ENCODE measurements at regions not wholly inside any gene's neighbourhood (a gene's known extent, or its start where the extent isn't known, plus 50 kb on each side); places are given as distances from the start of the nearest gene placed in this dataset.

- intact Hi-C loops (cut with DNase I): no loop called here
- Histone ChIP-seq H3K9me3 (no peaks in the 10 kb centered on the region), H3K27me3 (ENCODE audit: insufficient read depth in 3 of 3, low read length in 2 of 3) (peaks cover 4 to 14% (median 4%) of the 10 kb centered on the region in 3 donors), H3K4me1 (no peaks in the 10 kb centered on the region), H3K27ac (no peak overlapping the region), H3K36me3 (ENCODE audit: insufficient read depth in 1 of 2, low read depth in 1 of 2) (no peaks in the 10 kb centered on the region), H3K4me3 (no peak overlapping the region)
- DNase-seq (no peak), ATAC-seq (peak in 1 of 4 donors; percentile 57)
- WGBS, 3 donors: 28 to 59% (median 37%) methylated on average over 4 of the region's 4 CpGs
- TF ChIP-seq, protein P1, sequence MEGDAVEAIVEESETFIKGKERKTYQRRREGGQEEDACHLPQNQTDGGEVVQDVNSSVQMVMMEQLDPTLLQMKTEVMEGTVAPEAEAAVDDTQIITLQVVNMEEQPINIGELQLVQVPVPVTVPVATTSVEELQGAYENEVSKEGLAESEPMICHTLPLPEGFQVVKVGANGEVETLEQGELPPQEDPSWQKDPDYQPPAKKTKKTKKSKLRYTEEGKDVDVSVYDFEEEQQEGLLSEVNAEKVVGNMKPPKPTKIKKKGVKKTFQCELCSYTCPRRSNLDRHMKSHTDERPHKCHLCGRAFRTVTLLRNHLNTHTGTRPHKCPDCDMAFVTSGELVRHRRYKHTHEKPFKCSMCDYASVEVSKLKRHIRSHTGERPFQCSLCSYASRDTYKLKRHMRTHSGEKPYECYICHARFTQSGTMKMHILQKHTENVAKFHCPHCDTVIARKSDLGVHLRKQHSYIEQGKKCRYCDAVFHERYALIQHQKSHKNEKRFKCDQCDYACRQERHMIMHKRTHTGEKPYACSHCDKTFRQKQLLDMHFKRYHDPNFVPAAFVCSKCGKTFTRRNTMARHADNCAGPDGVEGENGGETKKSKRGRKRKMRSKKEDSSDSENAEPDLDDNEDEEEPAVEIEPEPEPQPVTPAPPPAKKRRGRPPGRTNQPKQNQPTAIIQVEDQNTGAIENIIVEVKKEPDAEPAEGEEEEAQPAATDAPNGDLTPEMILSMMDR (IDR thresholded peaks at IDR 0.05): no peak
Observed at GRCh38 chr14:106875503-106875902, 1349.1 kb downstream of the TMEM121 start.

DNA sequence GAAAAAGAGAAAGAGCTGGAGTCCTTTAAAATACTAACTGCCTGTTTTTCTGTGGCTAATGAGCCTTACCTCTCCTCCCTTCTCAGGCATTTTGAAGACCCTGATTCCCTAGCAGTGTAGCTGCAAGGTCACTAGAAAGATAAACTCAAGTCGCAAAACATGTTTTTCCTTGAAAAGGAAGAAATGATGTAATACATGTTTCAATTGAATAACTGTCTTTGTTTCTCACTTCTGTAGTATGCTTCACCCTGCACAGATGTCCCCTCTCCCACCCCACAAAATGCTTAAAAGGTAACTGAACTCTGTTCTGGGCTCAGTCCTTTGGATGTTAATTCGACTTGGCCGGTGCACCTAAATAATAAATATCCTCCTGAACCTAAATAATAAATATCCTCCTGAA, 1350.3 kb downstream of the TMEM121 start:
- DNase-seq (no peak), ATAC-seq (no peak)
- H3K36me3 ChIP-seq (ENCODE audit: insufficient read depth in 1 of 2, low read depth in 1 of 2): no peaks in the 10 kb centered on the region
- TF ChIP-seq, protein P1 (IDR thresholded peaks at IDR 0.05): no peak
- H3K27ac ChIP-seq: no peak overlapping the region
- intact Hi-C loops (cut with DNase I): no loop called here
- H3K9me3 ChIP-seq: no peaks in the 10 kb centered on the region
- no peak overlapping the region for H3K4me3 ChIP-seq
- H3K27me3 ChIP-seq (ENCODE audit: insufficient read depth in 3 of 3, low read length in 2 of 3): peaks cover 4 to 7% (median 4%) of the 10 kb centered on the region in 3 donors
- no peaks in the 10 kb centered on the region for H3K4me1 ChIP-seq
- 65 to 77% (median 69%) methylated on average over 3 of the region's 3 CpGs for WGBS, 3 donors

DNA sequence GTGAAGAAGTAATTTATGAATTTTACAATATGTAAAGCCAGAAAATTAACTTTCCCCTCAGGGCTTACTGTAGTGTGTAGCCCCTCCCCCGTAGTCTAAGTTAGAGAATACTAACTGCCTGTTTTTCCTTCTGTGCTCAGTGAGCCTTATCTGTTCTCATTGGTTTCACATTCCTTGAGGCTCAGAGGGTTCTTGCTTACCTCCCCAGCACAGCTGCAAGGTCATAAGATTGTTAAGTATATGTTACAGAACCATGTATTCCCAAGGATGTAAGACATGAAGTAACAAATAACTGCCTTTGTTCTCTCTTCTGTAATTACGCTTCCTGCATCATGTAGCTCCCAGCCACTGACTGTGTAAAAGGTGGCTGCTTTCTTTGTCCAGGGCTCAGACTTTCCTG, 1351.1 kb downstream of the TMEM121 start:
- H3K27me3 ChIP-seq (ENCODE audit: insufficient read depth in 3 of 3, low read length in 2 of 3): peaks cover 4 to 7% (median 4%) of the 10 kb centered on the region in 3 donors
- no peak for DNase-seq
- ATAC-seq: no peak
- TF ChIP-seq, protein P1 (IDR thresholded peaks at IDR 0.05): no peak
- no peaks in the 10 kb centered on the region for H3K36me3 ChIP-seq (ENCODE audit: insufficient read depth in 1 of 2, low read depth in 1 of 2)
- no peak overlapping the region for H3K27ac ChIP-seq
- H3K9me3 ChIP-seq: no peaks in the 10 kb centered on the region
- no peaks in the 10 kb centered on the region for H3K4me1 ChIP-seq
- WGBS, 3 donors: 63 to 86% (median 69%) methylated on average over 2 of the region's 2 CpGs
- no peak overlapping the region for H3K4me3 ChIP-seq
- intact Hi-C loops (cut with DNase I): no loop called here

DNA sequence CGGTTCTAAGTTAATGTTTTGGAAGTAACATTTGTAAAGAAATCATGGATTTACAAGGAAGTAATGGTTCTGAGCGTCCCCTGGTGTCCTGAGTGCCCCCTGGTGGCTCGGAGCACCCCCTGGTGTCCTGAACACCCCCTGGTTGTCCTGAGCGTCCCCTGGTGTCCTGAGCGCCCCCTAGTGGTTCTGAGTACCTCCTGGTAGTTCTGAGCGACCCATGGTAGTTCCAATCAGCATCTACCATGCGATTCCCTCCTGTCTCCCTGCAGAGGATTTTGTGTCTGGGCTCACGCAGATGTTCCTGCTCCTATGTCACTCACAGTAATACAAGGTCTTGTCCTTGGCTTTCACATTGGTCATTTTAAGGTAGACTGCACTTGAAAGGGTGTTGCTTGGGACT, 1352.9 kb downstream of the TMEM121 start:
- DNase-seq: no peak
- Histone ChIP-seq H3K27ac (no peak overlapping the region), H3K4me1 (no peaks in the 10 kb centered on the region), H3K36me3 (ENCODE audit: insufficient read depth in 1 of 2, low read depth in 1 of 2) (no peaks in the 10 kb centered on the region), H3K4me3 (no peak overlapping the region), H3K27me3 (ENCODE audit: insufficient read depth in 3 of 3, low read length in 2 of 3) (peaks cover 4 to 7% (median 4%) of the 10 kb centered on the region in 3 donors), H3K9me3 (no peaks in the 10 kb centered on the region)
- TF ChIP-seq, protein P1 (IDR thresholded peaks at IDR 0.05): no peak
- no peak for ATAC-seq
- 48 to 56% (median 54%) methylated on average over 8 of the region's 8 CpGs for WGBS, 3 donors
- intact Hi-C loops (cut with DNase I): no loop called here

DNA sequence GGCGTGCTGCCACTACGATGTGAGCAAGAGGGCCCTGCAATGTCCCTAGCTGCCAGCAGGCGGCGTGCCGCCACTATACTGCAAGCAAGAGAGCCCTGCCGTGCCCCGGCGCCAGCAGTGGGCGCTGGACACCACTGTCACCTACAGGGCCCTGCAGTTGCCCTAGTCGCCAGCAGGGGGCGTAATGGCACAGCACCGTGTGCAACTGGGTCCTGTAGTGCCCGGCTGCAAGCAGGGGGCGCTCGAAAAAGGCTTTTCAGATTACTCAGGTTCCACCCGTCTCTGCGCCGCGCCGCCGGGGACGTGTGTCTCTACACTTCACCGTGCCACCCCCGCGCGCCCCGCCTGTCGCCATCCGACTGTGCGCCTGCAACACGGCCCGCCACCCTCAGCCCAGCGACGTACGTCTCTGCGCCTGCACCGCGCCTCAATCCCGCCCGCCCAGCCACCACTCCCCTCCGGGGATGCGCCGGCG, 1356.9 kb downstream of the TMEM121 start:
- peak in 1 of 2 donors; percentile 32 for DNase-seq

More for the DNA sequence above, 1356.9 kb downstream of the TMEM121 start:
- no peaks in the 10 kb centered on the region for H3K36me3 ChIP-seq (ENCODE audit: insufficient read depth in 1 of 2, low read depth in 1 of 2)
- TF ChIP-seq, protein P1 (IDR thresholded peaks at IDR 0.05): peak; percentile 24
- WGBS, 3 donors: 74 to 79% (median 76%) methylated on average over 36 to 44 of the region's 44 CpGs
- H3K4me3 ChIP-seq: no peak overlapping the region
- no peaks in the 10 kb centered on the region for H3K4me1 ChIP-seq
- no peak for ATAC-seq
- no peaks in the 10 kb centered on the region for H3K27me3 ChIP-seq (ENCODE audit: insufficient read depth in 3 of 3, low read length in 2 of 3)
- intact Hi-C loops (cut with DNase I): no loop called here
- no peak overlapping the region for H3K27ac ChIP-seq
- H3K9me3 ChIP-seq: no peaks in the 10 kb centered on the region
